Inferior parietal cortex (tissue), 1 donor: ENCODE measurements at regions not wholly inside any gene's neighbourhood (a gene's known extent, or its start where the extent isn't known, plus 50 kb on each side); places are given as distances from the start of the nearest gene placed in this dataset.
"Not testable (repeated sequence)": the region's sequence is repeated elsewhere in the genome, so short reads cannot be mapped to it uniquely, and the experiment has no call there.

Experiments
- DNase-seq: peaks from one replicate; pipeline ENCODE4 v3.0.0-alpha.2; 2016; ENCODE audit errors: extremely low spot score

- DNase-seq: not testable (repeated sequence)
Observed at GRCh38 chr12:9309749-9310148, 101.6 kb upstream of the PZP start.

- DNase-seq: not testable (repeated sequence)
Observed at GRCh38 chr12:9308745-9309144, 100.5 kb upstream of the PZP start.

GRCh38 chr12:9308163-9308562 lies 100.0 kb upstream of the PZP start:
- not testable (repeated sequence) for DNase-seq

- not testable (repeated sequence) for DNase-seq
Observed at GRCh38 chr12:9307255-9307654, 99.1 kb upstream of the PZP start.

GRCh38 chr12:9306004-9306403 lies 97.8 kb upstream of the PZP start:
- DNase-seq: not testable (repeated sequence)

GRCh38 chr12:9304540-9304939 lies 96.3 kb upstream of the PZP start:
- not testable (repeated sequence) for DNase-seq

DNA sequence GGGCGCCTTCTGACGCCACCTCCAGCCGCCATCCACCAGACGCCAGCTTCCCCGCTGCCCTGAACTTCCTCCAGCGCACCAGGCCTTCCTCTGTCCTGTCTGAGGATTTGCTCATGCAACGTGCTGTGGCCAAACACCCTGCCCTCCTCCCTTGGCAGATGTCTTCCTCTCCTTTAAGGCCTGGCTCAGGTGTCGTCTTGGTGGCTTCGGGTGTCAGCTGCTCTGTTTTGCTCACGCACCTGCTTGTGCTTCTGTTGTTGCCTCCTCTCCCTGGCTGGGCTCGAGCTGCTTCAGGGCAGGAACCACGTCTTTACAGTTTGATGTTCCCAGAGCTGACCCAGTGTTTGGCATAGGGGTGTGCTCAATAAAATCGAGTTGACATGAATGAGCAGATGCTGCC lies 87.7 kb upstream of the PZP start:
- DNase-seq: not testable (repeated sequence)

- DNase-seq: not testable (repeated sequence)
Observed at GRCh38 chr12:9294072-9294620, 86.0 kb upstream of the PZP start.

- not testable (repeated sequence) for DNase-seq
Observed at GRCh38 chr12:9293391-9293790, 85.2 kb upstream of the PZP start.

- not testable (repeated sequence) for DNase-seq
Observed at GRCh38 chr12:9289984-9290383, 81.8 kb upstream of the PZP start.

GRCh38 chr12:9284724-9285123 lies 76.5 kb upstream of the PZP start:
- not testable (repeated sequence) for DNase-seq

DNA sequence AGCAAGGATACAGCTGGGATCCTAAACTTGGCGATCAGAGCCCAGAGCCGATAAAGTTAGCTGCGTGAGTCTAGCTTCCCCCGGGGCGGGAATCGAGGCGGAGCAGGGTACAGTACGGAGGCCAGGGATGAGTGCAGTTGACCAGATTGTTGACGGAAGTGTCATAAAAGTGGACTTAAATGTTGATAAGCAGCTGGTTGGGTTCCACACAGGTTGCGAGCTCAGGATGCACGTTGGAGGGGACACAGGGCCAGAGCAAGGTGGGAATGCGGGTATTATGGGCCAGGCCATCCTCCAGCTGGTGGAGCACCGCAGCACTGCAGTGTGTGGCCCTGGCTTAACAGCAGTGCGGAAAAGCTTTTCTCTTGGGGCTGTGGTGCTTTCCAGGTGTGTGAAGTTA lies 76.0 kb upstream of the PZP start:
- not testable (repeated sequence) for DNase-seq

GRCh38 chr12:9283346-9284095 lies 75.3 kb upstream of the PZP start:
- peak; percentile 78 for DNase-seq

GRCh38 chr12:9276990-9277389 lies 68.8 kb upstream of the PZP start:
- DNase-seq: no peak

- DNase-seq: no peak
Observed at GRCh38 chr12:9273276-9273675, 65.1 kb upstream of the PZP start.

- DNase-seq: no peak
Observed at GRCh38 chr12:9271875-9272274, 63.7 kb upstream of the PZP start.

- no peak for DNase-seq
Observed at GRCh38 chr12:9264546-9264945, 56.4 kb upstream of the PZP start.

- no peak for DNase-seq
Observed at GRCh38 chr12:9260931-9261330, 52.7 kb upstream of the PZP start.

DNA sequence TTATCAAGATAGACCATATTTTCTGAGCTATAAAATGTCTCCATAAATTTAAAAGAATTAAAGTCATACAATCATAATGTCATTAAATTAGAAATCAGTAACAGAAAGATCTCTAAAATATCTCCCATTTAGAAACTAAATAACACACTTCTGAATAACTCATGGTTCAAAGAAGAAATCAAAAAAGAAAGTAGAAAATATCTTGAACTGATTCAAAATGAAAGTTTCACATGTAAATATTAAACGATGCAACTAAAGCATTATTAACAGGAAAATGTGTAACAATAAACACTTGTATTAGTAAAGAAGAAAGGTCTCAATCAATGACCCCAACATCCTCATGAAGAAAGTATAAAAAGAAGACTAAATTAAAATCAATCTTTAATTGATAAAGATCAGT lies 50.5 kb upstream of the PZP start:
- DNase-seq: no peak
